ENCODE measurements at regions not wholly inside any gene's neighbourhood (a gene's known extent, or its start where the extent isn't known, plus 50 kb on each side); places are given as distances from the start of the nearest gene placed in this dataset.

- Histone ChIP-seq H4K20me1 (ENCODE audit: insufficient read depth) (no peaks in the 10 kb centered on the region), H3K4me3 (ENCODE audit: low read length) (no peak overlapping the region), H3K9me2 (ENCODE audit: insufficient read depth, low read length) (no peaks in the 10 kb centered on the region), H3K79me2 (replicated peaks; ENCODE audit: insufficient read depth, low read length) (no peaks in the 10 kb centered on the region), H3K9me3 (ENCODE audit: low read length) (no peaks in the 10 kb centered on the region), H3K27ac (ENCODE audit: low read length) (no peak overlapping the region), H3K9ac (ENCODE audit: low read length) (no peak overlapping the region), H3F3A (ENCODE audit: insufficient read depth, low read length, poor library complexity, severe bottlenecking) (no peaks in the 10 kb centered on the region), H2AFZ (ENCODE audit: low read depth, low read length) (no peak overlapping the region), H3K27me3 (ENCODE audit: insufficient read depth, low read depth, low read length) (no peaks in the 10 kb centered on the region), H3K4me2 (ENCODE audit: low read length) (no peak overlapping the region), H3K36me3 (ENCODE audit: insufficient read depth, low read length) (no peaks in the 10 kb centered on the region)
- no peak for TF ChIP-seq POLR2AphosphoS5 (IDR thresholded peaks at IDR 0.05)
- TF ChIP-seq RAD21 (conservative IDR thresholded peaks at IDR 0.05), result no peak
- no peak for TF ChIP-seq TAF1 (IDR thresholded peaks at IDR 0.05; ENCODE audit: low read depth)
- TF ChIP-seq, protein P1, sequence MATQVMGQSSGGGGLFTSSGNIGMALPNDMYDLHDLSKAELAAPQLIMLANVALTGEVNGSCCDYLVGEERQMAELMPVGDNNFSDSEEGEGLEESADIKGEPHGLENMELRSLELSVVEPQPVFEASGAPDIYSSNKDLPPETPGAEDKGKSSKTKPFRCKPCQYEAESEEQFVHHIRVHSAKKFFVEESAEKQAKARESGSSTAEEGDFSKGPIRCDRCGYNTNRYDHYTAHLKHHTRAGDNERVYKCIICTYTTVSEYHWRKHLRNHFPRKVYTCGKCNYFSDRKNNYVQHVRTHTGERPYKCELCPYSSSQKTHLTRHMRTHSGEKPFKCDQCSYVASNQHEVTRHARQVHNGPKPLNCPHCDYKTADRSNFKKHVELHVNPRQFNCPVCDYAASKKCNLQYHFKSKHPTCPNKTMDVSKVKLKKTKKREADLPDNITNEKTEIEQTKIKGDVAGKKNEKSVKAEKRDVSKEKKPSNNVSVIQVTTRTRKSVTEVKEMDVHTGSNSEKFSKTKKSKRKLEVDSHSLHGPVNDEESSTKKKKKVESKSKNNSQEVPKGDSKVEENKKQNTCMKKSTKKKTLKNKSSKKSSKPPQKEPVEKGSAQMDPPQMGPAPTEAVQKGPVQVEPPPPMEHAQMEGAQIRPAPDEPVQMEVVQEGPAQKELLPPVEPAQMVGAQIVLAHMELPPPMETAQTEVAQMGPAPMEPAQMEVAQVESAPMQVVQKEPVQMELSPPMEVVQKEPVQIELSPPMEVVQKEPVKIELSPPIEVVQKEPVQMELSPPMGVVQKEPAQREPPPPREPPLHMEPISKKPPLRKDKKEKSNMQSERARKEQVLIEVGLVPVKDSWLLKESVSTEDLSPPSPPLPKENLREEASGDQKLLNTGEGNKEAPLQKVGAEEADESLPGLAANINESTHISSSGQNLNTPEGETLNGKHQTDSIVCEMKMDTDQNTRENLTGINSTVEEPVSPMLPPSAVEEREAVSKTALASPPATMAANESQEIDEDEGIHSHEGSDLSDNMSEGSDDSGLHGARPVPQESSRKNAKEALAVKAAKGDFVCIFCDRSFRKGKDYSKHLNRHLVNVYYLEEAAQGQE (IDR thresholded peaks at IDR 0.05; ENCODE audit: borderline replicate concordance), result no peak
- no peak for TF ChIP-seq MXI1 (conservative IDR thresholded peaks at IDR 0.05; ENCODE audit: poor library complexity, severe bottlenecking)
- no peak for TF ChIP-seq EP300 (conservative IDR thresholded peaks at IDR 0.05; ENCODE audit: poor library complexity, severe bottlenecking)
- no peak for TF ChIP-seq SMC3 (conservative IDR thresholded peaks at IDR 0.05; ENCODE audit: poor library complexity)
- no peak for TF ChIP-seq CTCF (IDR thresholded peaks at IDR 0.05; ENCODE audit: poor library complexity, severe bottlenecking)
- TF ChIP-seq EZH2 (IDR thresholded peaks at IDR 0.05; ENCODE audit: borderline replicate concordance, insufficient read depth, low read length, poor library complexity, severe bottlenecking), result no peak
Measured at GRCh38 chr18:78587626-78588600, 391.7 kb upstream of the SALL3 start.

DNA sequence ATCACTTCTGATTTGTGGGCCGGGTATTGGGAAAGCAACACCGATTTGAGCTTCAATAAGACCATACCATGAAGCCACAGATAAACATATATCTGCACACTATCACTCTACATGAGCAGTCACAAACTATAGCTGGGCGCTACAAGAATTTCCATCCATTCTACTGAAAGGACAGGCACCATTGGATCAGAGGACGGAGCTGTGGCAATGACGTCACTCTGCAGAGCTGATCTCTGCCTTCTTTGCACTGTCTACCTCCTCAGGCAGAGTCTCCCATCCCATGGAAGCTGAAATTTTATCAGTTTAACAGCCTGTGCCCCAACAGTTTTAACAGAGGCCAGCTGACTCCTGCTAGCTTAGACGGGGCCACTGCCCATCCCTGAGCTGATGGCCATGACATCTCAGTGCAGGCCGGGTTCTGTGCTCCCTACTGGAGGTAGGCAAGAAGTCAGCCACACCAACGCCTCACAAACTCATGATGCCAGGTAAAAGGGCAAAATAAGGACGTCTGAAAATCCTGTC lies 389.6 kb upstream of the SALL3 start:
- H3K9me2 ChIP-seq (ENCODE audit: insufficient read depth, low read length), result no peaks in the 10 kb centered on the region
- H3K79me2 ChIP-seq (replicated peaks; ENCODE audit: insufficient read depth, low read length), result no peaks in the 10 kb centered on the region
- TF ChIP-seq EP300 (conservative IDR thresholded peaks at IDR 0.05; ENCODE audit: poor library complexity, severe bottlenecking) (no peak), CTCF (IDR thresholded peaks at IDR 0.05; ENCODE audit: poor library complexity, severe bottlenecking) (no peak), TAF1 (IDR thresholded peaks at IDR 0.05; ENCODE audit: low read depth) (no peak), MXI1 (conservative IDR thresholded peaks at IDR 0.05; ENCODE audit: poor library complexity, severe bottlenecking) (no peak), RAD21 (conservative IDR thresholded peaks at IDR 0.05) (no peak), SMC3 (conservative IDR thresholded peaks at IDR 0.05; ENCODE audit: poor library complexity) (no peak), POLR2AphosphoS5 (IDR thresholded peaks at IDR 0.05) (no peak), EZH2 (IDR thresholded peaks at IDR 0.05; ENCODE audit: borderline replicate concordance, insufficient read depth, low read length, poor library complexity, severe bottlenecking) (no peak)
- TF ChIP-seq, protein P1 (IDR thresholded peaks at IDR 0.05; ENCODE audit: borderline replicate concordance), result no peak
- no peak overlapping the region for H3K4me3 ChIP-seq (ENCODE audit: low read length)
- H3K9me3 ChIP-seq (ENCODE audit: low read length), result peaks cover 5% of the 10 kb centered on the region
- H3K4me2 ChIP-seq (ENCODE audit: low read length), result no peak overlapping the region
- no peak overlapping the region for H3K27ac ChIP-seq (ENCODE audit: low read length)
- H3K36me3 ChIP-seq (ENCODE audit: insufficient read depth, low read length), result no peaks in the 10 kb centered on the region
- H3K27me3 ChIP-seq (ENCODE audit: insufficient read depth, low read depth, low read length), result no peaks in the 10 kb centered on the region
- no peak overlapping the region for H2AFZ ChIP-seq (ENCODE audit: low read depth, low read length)
- no peaks in the 10 kb centered on the region for H3F3A ChIP-seq (ENCODE audit: insufficient read depth, low read length, poor library complexity, severe bottlenecking)
- H3K9ac ChIP-seq (ENCODE audit: low read length), result no peak overlapping the region
- no peaks in the 10 kb centered on the region for H4K20me1 ChIP-seq (ENCODE audit: insufficient read depth)
